ENCODE measurements at regions not wholly inside any gene's neighbourhood (a gene's known extent, or its start where the extent isn't known, plus 50 kb on each side); places are given as distances from the start of the nearest gene placed in this dataset.

- in situ Hi-C loops (cut with MboI; ENCODE audit: low pct_unique_long_range_greater_than_20kb in 2 of 9, low sequenced_read_pairs in 9 of 9, unreplicated experiment in 9 of 9), result no loop called here
- ATAC-seq (replicated peaks in 6 of 8), result peak in 1 of 8 experiments; percentile 20
- no peak overlapping the region for H3K4me3 ChIP-seq
- 0 to 100% (median 62%) methylated on average over 1 of the region's 1 CpG; no CpG with 5 or more reads in 1 of the 10 experiments for WGBS, 10 experiments
- H3K27ac ChIP-seq, result no peak overlapping the region
- no peaks in the 10 kb centered on the region for H3K4me1 ChIP-seq (replicated peaks in 1 of 2)
Observed at GRCh38 chr13:85261757-85262346, 537.4 kb downstream of the SLITRK6 start.

- no peaks in the 10 kb centered on the region for H3K4me1 ChIP-seq (replicated peaks in 1 of 2)
- in situ Hi-C loops (cut with MboI; ENCODE audit: low pct_unique_long_range_greater_than_20kb in 2 of 9, low sequenced_read_pairs in 9 of 9, unreplicated experiment in 9 of 9), result no loop called here
- WGBS, 10 experiments, result 75 to 100% (median 80%) methylated on average over 1 of the region's 1 CpG; no CpG with 5 or more reads in 6 of the 10 experiments
- H3K4me3 ChIP-seq, result no peak overlapping the region
- no peak for ATAC-seq (replicated peaks in 6 of 8)
- no peak overlapping the region for H3K27ac ChIP-seq
Observed at GRCh38 chr13:85260896-85261295, 538.3 kb downstream of the SLITRK6 start.

- H3K4me1 ChIP-seq (replicated peaks in 1 of 2), result no peaks in the 10 kb centered on the region
- in situ Hi-C loops (cut with MboI; ENCODE audit: low pct_unique_long_range_greater_than_20kb in 2 of 9, low sequenced_read_pairs in 9 of 9, unreplicated experiment in 9 of 9), result no loop called here
- no peak overlapping the region for H3K4me3 ChIP-seq
- no peak overlapping the region for H3K27ac ChIP-seq
- WGBS, 10 experiments, result 0 to 100% (median 89%) methylated on average over 1 to 2 of the region's 2 CpGs; no CpG with 5 or more reads in 1 of the 10 experiments
- ATAC-seq (replicated peaks in 6 of 8), result no peak
Observed at GRCh38 chr13:85255978-85256377, 543.2 kb downstream of the SLITRK6 start.

- Histone ChIP-seq H3K4me3 (no peak overlapping the region), H3K27ac (no peak overlapping the region), H3K4me1 (replicated peaks in 1 of 2) (no peaks in the 10 kb centered on the region)
- 39 to 100% (median 83%) methylated on average over 2 to 6 of the region's 6 CpGs; no CpG with 5 or more reads in 3 of the 10 experiments for WGBS, 10 experiments
- in situ Hi-C loops (cut with MboI; ENCODE audit: low pct_unique_long_range_greater_than_20kb in 2 of 9, low sequenced_read_pairs in 9 of 9, unreplicated experiment in 9 of 9), result no loop called here
- no peak for ATAC-seq (replicated peaks in 6 of 8)
Observed at GRCh38 chr13:85254641-85255040, 544.6 kb downstream of the SLITRK6 start.

GRCh38 chr13:85249151-85249550 is 550.1 kb downstream of the SLITRK6 start:
- no peak overlapping the region for H3K4me3 ChIP-seq
- H3K27ac ChIP-seq, result no peak overlapping the region
- in situ Hi-C loops (cut with MboI; ENCODE audit: low pct_unique_long_range_greater_than_20kb in 2 of 9, low sequenced_read_pairs in 9 of 9, unreplicated experiment in 9 of 9), result no loop called here
- H3K4me1 ChIP-seq (replicated peaks in 1 of 2), result no peaks in the 10 kb centered on the region
- ATAC-seq (replicated peaks in 6 of 8), result no peak
- 57 to 100% (median 100%) methylated on average over 1 to 4 of the region's 4 CpGs; no CpG with 5 or more reads in 3 of the 10 experiments for WGBS, 10 experiments

- Histone ChIP-seq H3K4me3 (no peak overlapping the region), H3K4me1 (replicated peaks in 1 of 2) (no peaks in the 10 kb centered on the region), H3K27ac (no peak overlapping the region)
- WGBS, 10 experiments, result 16 to 100% (median 80%) methylated on average over 1 to 3 of the region's 3 CpGs; no CpG with 5 or more reads in 3 of the 10 experiments
- in situ Hi-C loops (cut with MboI; ENCODE audit: low pct_unique_long_range_greater_than_20kb in 2 of 9, low sequenced_read_pairs in 9 of 9, unreplicated experiment in 9 of 9), result no loop called here
- ATAC-seq (replicated peaks in 6 of 8), result no peak
Observed at GRCh38 chr13:85247780-85248179, 551.4 kb downstream of the SLITRK6 start.

GRCh38 chr13:85243831-85244230 is 555.4 kb downstream of the SLITRK6 start:
- no peak for ATAC-seq (replicated peaks in 6 of 8)
- no peaks in the 10 kb centered on the region for H3K4me1 ChIP-seq (replicated peaks in 1 of 2)
- in situ Hi-C loops (cut with MboI; ENCODE audit: low pct_unique_long_range_greater_than_20kb in 2 of 9, low sequenced_read_pairs in 9 of 9, unreplicated experiment in 9 of 9), result no loop called here
- 8 to 100% (median 78%) methylated on average over 1 to 2 of the region's 2 CpGs for WGBS, 10 experiments
- H3K27ac ChIP-seq, result no peak overlapping the region
- H3K4me3 ChIP-seq, result no peak overlapping the region

GRCh38 chr13:85241060-85241459 is 558.2 kb downstream of the SLITRK6 start:
- Histone ChIP-seq H3K4me1 (replicated peaks in 1 of 2) (no peaks in the 10 kb centered on the region), H3K4me3 (no peak overlapping the region), H3K27ac (no peak overlapping the region)
- WGBS, 10 experiments, result 0 to 100% (median 84%) methylated on average over 1 to 2 of the region's 2 CpGs; no CpG with 5 or more reads in 2 of the 10 experiments
- in situ Hi-C loops (cut with MboI; ENCODE audit: low pct_unique_long_range_greater_than_20kb in 2 of 9, low sequenced_read_pairs in 9 of 9, unreplicated experiment in 9 of 9), result no loop called here
- ATAC-seq (replicated peaks in 6 of 8), result no peak

GRCh38 chr13:85236413-85236812 is 562.8 kb downstream of the SLITRK6 start:
- in situ Hi-C loops (cut with MboI; ENCODE audit: low pct_unique_long_range_greater_than_20kb in 2 of 9, low sequenced_read_pairs in 9 of 9, unreplicated experiment in 9 of 9), result no loop called here
- H3K4me1 ChIP-seq (replicated peaks in 1 of 2), result no peaks in the 10 kb centered on the region
- peak in 2 of 8 experiments; percentile 79 to 80 for ATAC-seq (replicated peaks in 6 of 8)
- no peak overlapping the region for H3K4me3 ChIP-seq
- no peak overlapping the region for H3K27ac ChIP-seq
- WGBS, 10 experiments, result 38 to 100% (median 80%) methylated on average over 1 of the region's 1 CpG; no CpG with 5 or more reads in 2 of the 10 experiments

GRCh38 chr13:85230691-85231093 is 568.5 kb downstream of the SLITRK6 start:
- 0 to 100% (median 5%) methylated on average over 1 to 4 of the region's 4 CpGs; no CpG with 5 or more reads in 1 of the 10 experiments for WGBS, 10 experiments

GRCh38 chr13:85228692-85229091 is 570.5 kb downstream of the SLITRK6 start:
- 0 to 100% (median 91%) methylated on average over 1 to 2 of the region's 2 CpGs for WGBS, 10 experiments
- H3K27ac ChIP-seq, result no peak overlapping the region
- no peak for ATAC-seq (replicated peaks in 6 of 8)
- H3K4me3 ChIP-seq, result no peak overlapping the region
- H3K4me1 ChIP-seq (replicated peaks in 1 of 2), result no peaks in the 10 kb centered on the region
- in situ Hi-C loops (cut with MboI; ENCODE audit: low pct_unique_long_range_greater_than_20kb in 2 of 9, low sequenced_read_pairs in 9 of 9, unreplicated experiment in 9 of 9), result no loop called here

More at GRCh38 chr13:85230691-85231093, 568.5 kb downstream of the SLITRK6 start:
- in situ Hi-C loops (cut with MboI; ENCODE audit: low pct_unique_long_range_greater_than_20kb in 2 of 9, low sequenced_read_pairs in 9 of 9, unreplicated experiment in 9 of 9), result no loop called here
- no peaks in the 10 kb centered on the region for H3K4me1 ChIP-seq (replicated peaks in 1 of 2)
- H3K4me3 ChIP-seq, result no peak overlapping the region
- peak in 1 of 8 experiments; percentile 76 for ATAC-seq (replicated peaks in 6 of 8)
- H3K27ac ChIP-seq, result no peak overlapping the region

- Histone ChIP-seq H3K27ac (no peak overlapping the region), H3K4me1 (replicated peaks in 1 of 2) (no peaks in the 10 kb centered on the region), H3K4me3 (no peak overlapping the region)
- 0 to 100% (median 90%) methylated on average over 2 to 4 of the region's 4 CpGs for WGBS, 10 experiments
- peak in 1 of 8 experiments; percentile 94 for ATAC-seq (replicated peaks in 6 of 8)
- in situ Hi-C loops (cut with MboI; ENCODE audit: low pct_unique_long_range_greater_than_20kb in 2 of 9, low sequenced_read_pairs in 9 of 9, unreplicated experiment in 9 of 9), result no loop called here
Observed at GRCh38 chr13:85223883-85224656, 575.1 kb downstream of the SLITRK6 start.

- H3K4me3 ChIP-seq, result no peak overlapping the region
- no peak for ATAC-seq (replicated peaks in 6 of 8)
- no peaks in the 10 kb centered on the region for H3K4me1 ChIP-seq (replicated peaks in 1 of 2)
- in situ Hi-C loops (cut with MboI; ENCODE audit: low pct_unique_long_range_greater_than_20kb in 2 of 9, low sequenced_read_pairs in 9 of 9, unreplicated experiment in 9 of 9), result no loop called here
- no peak overlapping the region for H3K27ac ChIP-seq
Observed at GRCh38 chr13:85216576-85216975, 582.6 kb downstream of the SLITRK6 start.

Data from motor neuron (in vitro differentiated cells).